ENCODE measurements at regions not wholly inside any gene's neighbourhood (a gene's known extent, or its start where the extent isn't known, plus 50 kb on each side); places are given as distances from the start of the nearest gene placed in this dataset.

- TF ChIP-seq ISL1 (CRISPR knock-in tag; IDR thresholded peaks at IDR 0.05): no peak
- no peak for TF ChIP-seq PATZ1 (CRISPR knock-in tag; IDR thresholded peaks at IDR 0.05; ENCODE audit: borderline replicate concordance)
- TF ChIP-seq ZFP30 (CRISPR knock-in tag; IDR thresholded peaks at IDR 0.05): no peak
- TF ChIP-seq SNAI2 (CRISPR knock-in tag; IDR thresholded peaks at IDR 0.05): no peak
These were observed 124.5 kb upstream of the TBX5 start for GRCh38 chr12:114530417-114530816.

All from SK-N-SH treated with all-trans-retinoic acid at 6 μM for 48 hours (cell line).